ENCODE measurements at regions not wholly inside any gene's neighbourhood (a gene's known extent, or its start where the extent isn't known, plus 50 kb on each side); places are given as distances from the start of the nearest gene placed in this dataset.
"Not testable (repeated sequence)": the region's sequence is repeated elsewhere in the genome, so short reads cannot be mapped to it uniquely, and the experiment has no call there.

- no peak for DNase-seq
These were observed 538.1 kb upstream of the GYPC start for GRCh38 chr2:126117886-126118285.

GRCh38 chr2:126145752-126146151 lies 510.2 kb upstream of the GYPC start:
- DNase-seq, result no peak

- DNase-seq, result no peak
These were observed 501.6 kb upstream of the GYPC start for GRCh38 chr2:126154256-126154785.

GRCh38 chr2:126160950-126161349 lies 495.0 kb upstream of the GYPC start:
- DNase-seq, result not testable (repeated sequence)

GRCh38 chr2:126172631-126173184 lies 483.2 kb upstream of the GYPC start:
- no peak for DNase-seq

- no peak for DNase-seq
These were observed 480.7 kb upstream of the GYPC start for GRCh38 chr2:126175222-126175621.

- DNase-seq, result no peak
These were observed 478.5 kb upstream of the GYPC start for GRCh38 chr2:126177479-126177878.

- DNase-seq, result no peak
These were observed 468.3 kb upstream of the GYPC start for GRCh38 chr2:126187668-126188067.

GRCh38 chr2:126189527-126189926 lies 466.4 kb upstream of the GYPC start:
- DNase-seq, result no peak

- DNase-seq, result no peak
These were observed 455.4 kb upstream of the GYPC start for GRCh38 chr2:126200538-126200937.

GRCh38 chr2:126208266-126208665 lies 447.7 kb upstream of the GYPC start:
- no peak for DNase-seq

- no peak for DNase-seq
These were observed 443.2 kb upstream of the GYPC start for GRCh38 chr2:126212735-126213134.

GRCh38 chr2:126219081-126219480 lies 436.9 kb upstream of the GYPC start:
- DNase-seq, result no peak

- DNase-seq, result no peak
These were observed 435.6 kb upstream of the GYPC start for GRCh38 chr2:126220331-126220730.

- DNase-seq, result no peak
These were observed 434.5 kb upstream of the GYPC start for GRCh38 chr2:126221506-126221905.

- no peak for DNase-seq
These were observed 433.7 kb upstream of the GYPC start for GRCh38 chr2:126222278-126222677.

- DNase-seq, result no peak
These were observed 431.2 kb upstream of the GYPC start for GRCh38 chr2:126224776-126225175.

- no peak for DNase-seq
These were observed 428.7 kb upstream of the GYPC start for GRCh38 chr2:126227250-126227649.

GRCh38 chr2:126228531-126228930 lies 427.4 kb upstream of the GYPC start:
- DNase-seq, result no peak

GRCh38 chr2:126238251-126238650 lies 417.7 kb upstream of the GYPC start:
- DNase-seq, result no peak

- no peak for DNase-seq
These were observed 416.5 kb upstream of the GYPC start for GRCh38 chr2:126239320-126239955.

GRCh38 chr2:126241001-126241400 lies 415.0 kb upstream of the GYPC start:
- no peak for DNase-seq

GRCh38 chr2:126241411-126241810 lies 414.5 kb upstream of the GYPC start:
- DNase-seq, result no peak

- no peak for DNase-seq
These were observed 411.0 kb upstream of the GYPC start for GRCh38 chr2:126244937-126245336.

GRCh38 chr2:126253669-126254068 lies 402.3 kb upstream of the GYPC start:
- no peak for DNase-seq
